Ascending aorta (tissue), 2 donors: ENCODE measurements at regions not wholly inside any gene's neighbourhood (a gene's known extent, or its start where the extent isn't known, plus 50 kb on each side); places are given as distances from the start of the nearest gene placed in this dataset.

Experiments used
- DNase-seq, 2 donors: peaks; one replicate each; pipeline ENCODE4 v3.0.0-alpha.2; 2019; ENCODE audit warnings: low spot score in 2 of 2
- H3K27ac ChIP-seq, 2 donors: fragments of 200-600 bp; sonication (generic); one replicate each; pipeline ENCODE4 v1.5.1; 2016 to 2017; ENCODE audit warnings: mild to moderate bottlenecking in 1 of 2
- H3K27me3 ChIP-seq: fragments of 200-600 bp; sonication (generic); one replicate; pipeline ENCODE4 v1.5.1; 2017
- H3K36me3 ChIP-seq, 2 donors: fragments of 200-600 bp; sonication (generic); one replicate each; pipeline ENCODE4 v1.5.1; 2016
- H3K4me1 ChIP-seq, 2 donors: fragments of 200-600 bp; sonication (generic); one replicate each; pipeline ENCODE4 v1.5.1; 2016 to 2017; ENCODE audit warnings: mild to moderate bottlenecking in 1 of 2
- H3K4me3 ChIP-seq, 2 donors: fragments of 200-600 bp; sonication (generic); one replicate each; pipeline ENCODE4 v1.5.1; 2016 to 2017; ENCODE audit warnings: mild to moderate bottlenecking in 1 of 2
- H3K9me3 ChIP-seq, 2 donors: fragments of 200-600 bp; sonication (generic); one replicate each; pipeline ENCODE4 v1.5.1; 2016
- CTCF ChIP-seq, 3 experiments: fragments of 200-600 bp in 2 of 3; fragments of 450-650 bp in 1 of 3; sonication (generic) in 2 of 3; IDR thresholded peaks; one replicate each; pipeline ENCODE4 v1.5.1; 2016 to 2019; ENCODE audit warnings: antibody characterized with exemption in 3 of 3, mild to moderate bottlenecking in 1 of 3, moderate library complexity in 1 of 3
- intact Hi-C: fragments of 100-400 bp; cut with DNase I; formaldehyde crosslinking; loops from one replicate; pipeline ENCODE4 v1.15.1; 2023

GRCh38 chr13:78743973-78744372 is 85.0 kb upstream of the OBI1 start:
- Histone ChIP-seq H3K27ac (no peak overlapping the region), H3K27me3 (no peaks in the 10 kb centered on the region), H3K36me3 (no peaks in the 10 kb centered on the region), H3K4me1 (no peaks in the 10 kb centered on the region), H3K9me3 (no peaks in the 10 kb centered on the region), H3K4me3 (no peak overlapping the region)
- intact Hi-C loops, result no loop called here
- no peak for TF ChIP-seq CTCF (IDR thresholded peaks at IDR 0.05)
- no peak for DNase-seq

GRCh38 chr13:78742659-78743058 is 83.7 kb upstream of the OBI1 start:
- Histone ChIP-seq H3K27me3 (no peaks in the 10 kb centered on the region), H3K36me3 (no peaks in the 10 kb centered on the region), H3K4me3 (no peak overlapping the region), H3K4me1 (no peaks in the 10 kb centered on the region), H3K9me3 (no peaks in the 10 kb centered on the region), H3K27ac (no peak overlapping the region)
- no peak for DNase-seq
- intact Hi-C loops, result no loop called here
- no peak for TF ChIP-seq CTCF (IDR thresholded peaks at IDR 0.05)

GRCh38 chr13:78736142-78736541 is 77.2 kb upstream of the OBI1 start:
- H3K4me3 ChIP-seq, result no peak overlapping the region
- H3K27me3 ChIP-seq, result no peaks in the 10 kb centered on the region
- no peak for DNase-seq
- no peaks in the 10 kb centered on the region for H3K9me3 ChIP-seq
- intact Hi-C loops, result no loop called here
- no peaks in the 10 kb centered on the region for H3K4me1 ChIP-seq
- no peaks in the 10 kb centered on the region for H3K36me3 ChIP-seq
- no peak overlapping the region for H3K27ac ChIP-seq
- no peak for TF ChIP-seq CTCF (IDR thresholded peaks at IDR 0.05)

GRCh38 chr13:78732445-78733017 is 73.6 kb upstream of the OBI1 start:
- no peak for TF ChIP-seq CTCF (IDR thresholded peaks at IDR 0.05)
- DNase-seq, result no peak
- intact Hi-C loops, result no loop called here

GRCh38 chr13:78722700-78723099 is 63.7 kb upstream of the OBI1 start:
- no peak for TF ChIP-seq CTCF (IDR thresholded peaks at IDR 0.05)

More at GRCh38 chr13:78732445-78733017, 73.6 kb upstream of the OBI1 start:
- no peaks in the 10 kb centered on the region for H3K27me3 ChIP-seq
- H3K27ac ChIP-seq, result no peak overlapping the region
- no peaks in the 10 kb centered on the region for H3K4me1 ChIP-seq
- no peak overlapping the region for H3K4me3 ChIP-seq
- no peaks in the 10 kb centered on the region for H3K9me3 ChIP-seq
- no peaks in the 10 kb centered on the region for H3K36me3 ChIP-seq

DNA sequence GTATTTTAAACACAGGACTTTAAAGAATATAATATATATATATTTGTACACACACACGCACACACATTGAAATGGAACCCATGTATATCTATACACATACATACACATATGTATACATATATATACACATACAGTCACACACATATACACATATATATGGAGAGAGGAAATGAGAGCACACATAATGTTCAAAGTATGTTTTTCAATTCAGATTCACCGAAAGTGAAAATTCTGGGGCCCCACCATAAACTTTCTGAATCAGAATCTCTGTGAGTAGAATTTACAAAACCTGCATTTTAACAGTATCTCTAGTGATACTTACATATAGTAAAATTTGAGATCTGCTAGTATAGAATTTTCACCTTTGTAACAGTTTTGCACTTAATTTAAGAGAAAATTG is 60.4 kb upstream of the OBI1 start:
- Histone ChIP-seq H3K27ac (no peak overlapping the region), H3K9me3 (no peaks in the 10 kb centered on the region), H3K36me3 (no peaks in the 10 kb centered on the region), H3K27me3 (no peaks in the 10 kb centered on the region), H3K4me1 (no peaks in the 10 kb centered on the region), H3K4me3 (no peak overlapping the region)
- DNase-seq, result no peak
- intact Hi-C loops, result no loop called here
- TF ChIP-seq CTCF (IDR thresholded peaks at IDR 0.05), result no peak

More at GRCh38 chr13:78722700-78723099, 63.7 kb upstream of the OBI1 start:
- no peak for DNase-seq
- Histone ChIP-seq H3K36me3 (no peaks in the 10 kb centered on the region), H3K27me3 (no peaks in the 10 kb centered on the region), H3K4me3 (no peak overlapping the region), H3K9me3 (no peaks in the 10 kb centered on the region), H3K27ac (no peak overlapping the region), H3K4me1 (no peaks in the 10 kb centered on the region)
- intact Hi-C loops, result no loop called here
